ENCODE measurements at regions not wholly inside any gene's neighbourhood (a gene's known extent, or its start where the extent isn't known, plus 50 kb on each side); places are given as distances from the start of the nearest gene placed in this dataset.

DNA sequence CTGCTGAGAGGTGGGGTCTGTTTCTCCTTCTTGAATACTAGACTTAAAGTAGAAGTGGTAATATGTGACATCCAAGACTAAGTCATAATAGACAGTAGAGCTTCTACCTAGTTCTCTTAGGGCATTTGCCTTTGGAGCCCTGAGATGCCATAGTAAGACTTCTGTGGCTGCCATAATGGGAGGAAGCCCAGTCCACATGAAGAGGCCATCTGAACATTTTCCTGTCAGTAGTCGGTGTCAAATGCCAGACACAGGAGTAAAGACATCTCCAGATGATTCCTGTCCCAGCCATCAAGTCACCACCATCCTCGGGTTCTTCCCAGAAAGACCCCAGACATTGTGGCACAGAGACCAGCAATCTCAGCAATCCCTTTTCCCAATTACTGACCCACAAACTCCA, 58.1 kb upstream of the IRX6 start:
- BruUV-seq (replicated peaks): no TSS peak
- H3K4me3 ChIP-seq (ENCODE audit: low read length): no peak overlapping the region
- intact Hi-C loops (cut with micrococcal nuclease): no loop called here
- no peak overlapping the region for H3K9ac ChIP-seq (ENCODE audit: low read length)
- no peak for TF ChIP-seq EZH2phosphoT487 (IDR thresholded peaks at IDR 0.05; ENCODE audit: borderline replicate concordance, low read length)
- TF ChIP-seq, protein P1, sequence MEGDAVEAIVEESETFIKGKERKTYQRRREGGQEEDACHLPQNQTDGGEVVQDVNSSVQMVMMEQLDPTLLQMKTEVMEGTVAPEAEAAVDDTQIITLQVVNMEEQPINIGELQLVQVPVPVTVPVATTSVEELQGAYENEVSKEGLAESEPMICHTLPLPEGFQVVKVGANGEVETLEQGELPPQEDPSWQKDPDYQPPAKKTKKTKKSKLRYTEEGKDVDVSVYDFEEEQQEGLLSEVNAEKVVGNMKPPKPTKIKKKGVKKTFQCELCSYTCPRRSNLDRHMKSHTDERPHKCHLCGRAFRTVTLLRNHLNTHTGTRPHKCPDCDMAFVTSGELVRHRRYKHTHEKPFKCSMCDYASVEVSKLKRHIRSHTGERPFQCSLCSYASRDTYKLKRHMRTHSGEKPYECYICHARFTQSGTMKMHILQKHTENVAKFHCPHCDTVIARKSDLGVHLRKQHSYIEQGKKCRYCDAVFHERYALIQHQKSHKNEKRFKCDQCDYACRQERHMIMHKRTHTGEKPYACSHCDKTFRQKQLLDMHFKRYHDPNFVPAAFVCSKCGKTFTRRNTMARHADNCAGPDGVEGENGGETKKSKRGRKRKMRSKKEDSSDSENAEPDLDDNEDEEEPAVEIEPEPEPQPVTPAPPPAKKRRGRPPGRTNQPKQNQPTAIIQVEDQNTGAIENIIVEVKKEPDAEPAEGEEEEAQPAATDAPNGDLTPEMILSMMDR (conservative IDR thresholded peaks at IDR 0.05; ENCODE audit: low read depth, low read length): no peak
- TF ChIP-seq EZH2 (IDR thresholded peaks at IDR 0.05; ENCODE audit: low read length, unreplicated experiment): no peak
- no peaks in the 10 kb centered on the region for H3K9me2 ChIP-seq (replicated peaks; ENCODE audit: low read length)
- H3F3A ChIP-seq (ENCODE audit: low read length, unreplicated experiment): no peaks in the 10 kb centered on the region
- no peaks in the 10 kb centered on the region for H3K4me1 ChIP-seq (ENCODE audit: insufficient read depth, low read length)
- H3K27me3 ChIP-seq (ENCODE audit: low read length): no peaks in the 10 kb centered on the region
- no peak overlapping the region for H3K27ac ChIP-seq (ENCODE audit: low read length)
- ChIA-PET CTCF (no interaction called here), POLR2A (ENCODE audit: unreplicated experiment) (no interaction called here)
- H3K9me3 ChIP-seq (ENCODE audit: low read length): no peaks in the 10 kb centered on the region
- H2AFZ ChIP-seq (ENCODE audit: low read length): no peak overlapping the region
- DNase-seq: no peak
- no peaks in the 10 kb centered on the region for H3K79me2 ChIP-seq (ENCODE audit: low read length)
- ATAC-seq: no peak
- H3K36me3 ChIP-seq (ENCODE audit: low read depth, low read length): no peaks in the 10 kb centered on the region
- no peaks in the 10 kb centered on the region for H4K20me1 ChIP-seq (ENCODE audit: low read length)
- H3K4me2 ChIP-seq (ENCODE audit: low read length): no peak overlapping the region

- CTCF ChIA-PET: no interaction called here
- ATAC-seq (no peak), DNase-seq (no peak)
- Histone ChIP-seq H3K79me2 (ENCODE audit: low read length) (no peaks in the 10 kb centered on the region), H3K4me2 (ENCODE audit: low read length) (no peak overlapping the region), H3K4me3 (ENCODE audit: low read length) (no peak overlapping the region), H3K27me3 (ENCODE audit: low read length) (no peaks in the 10 kb centered on the region), H4K20me1 (ENCODE audit: low read length) (no peaks in the 10 kb centered on the region), H3K9me2 (replicated peaks; ENCODE audit: low read length) (no peaks in the 10 kb centered on the region), H3K27ac (ENCODE audit: low read length) (no peak overlapping the region), H3K9me3 (ENCODE audit: low read length) (no peaks in the 10 kb centered on the region), H3K36me3 (ENCODE audit: low read depth, low read length) (no peaks in the 10 kb centered on the region), H3F3A (ENCODE audit: low read length, unreplicated experiment) (no peaks in the 10 kb centered on the region), H3K9ac (ENCODE audit: low read length) (no peak overlapping the region), H2AFZ (ENCODE audit: low read length) (no peak overlapping the region), H3K4me1 (ENCODE audit: insufficient read depth, low read length) (no peaks in the 10 kb centered on the region)
- BruUV-seq (replicated peaks): no TSS peak
- TF ChIP-seq EZH2 (IDR thresholded peaks at IDR 0.05; ENCODE audit: low read length, unreplicated experiment) (no peak), EZH2phosphoT487 (IDR thresholded peaks at IDR 0.05; ENCODE audit: borderline replicate concordance, low read length) (no peak)
- TF ChIP-seq, protein P1 (conservative IDR thresholded peaks at IDR 0.05; ENCODE audit: low read depth, low read length): no peak
- intact Hi-C loops (cut with micrococcal nuclease): no loop called here
- POLR2A ChIA-PET (ENCODE audit: unreplicated experiment): no interaction called here
Measured at GRCh38 chr16:55271945-55272513, 52.0 kb upstream of the IRX6 start.

GRCh38 chr16:55272744-55273143, 51.3 kb upstream of the IRX6 start:
- Histone ChIP-seq H3K4me1 (ENCODE audit: insufficient read depth, low read length) (no peaks in the 10 kb centered on the region), H3K9me3 (ENCODE audit: low read length) (no peaks in the 10 kb centered on the region), H3K9ac (ENCODE audit: low read length) (no peak overlapping the region), H4K20me1 (ENCODE audit: low read length) (no peaks in the 10 kb centered on the region), H3K27ac (ENCODE audit: low read length) (no peak overlapping the region), H3F3A (ENCODE audit: low read length, unreplicated experiment) (no peaks in the 10 kb centered on the region), H3K27me3 (ENCODE audit: low read length) (no peaks in the 10 kb centered on the region), H2AFZ (ENCODE audit: low read length) (no peak overlapping the region), H3K36me3 (ENCODE audit: low read depth, low read length) (no peaks in the 10 kb centered on the region), H3K4me2 (ENCODE audit: low read length) (no peak overlapping the region), H3K4me3 (ENCODE audit: low read length) (no peak overlapping the region), H3K79me2 (ENCODE audit: low read length) (no peaks in the 10 kb centered on the region), H3K9me2 (replicated peaks; ENCODE audit: low read length) (no peaks in the 10 kb centered on the region)
- TF ChIP-seq EZH2phosphoT487 (IDR thresholded peaks at IDR 0.05; ENCODE audit: borderline replicate concordance, low read length) (no peak), EZH2 (IDR thresholded peaks at IDR 0.05; ENCODE audit: low read length, unreplicated experiment) (no peak)
- TF ChIP-seq, protein P1 (conservative IDR thresholded peaks at IDR 0.05; ENCODE audit: low read depth, low read length): no peak
- DNase-seq: no peak
- intact Hi-C loops (cut with micrococcal nuclease): no loop called here
- POLR2A ChIA-PET (ENCODE audit: unreplicated experiment): no interaction called here
- ATAC-seq: no peak
- CTCF ChIA-PET: no interaction called here
- no TSS peak for BruUV-seq (replicated peaks)
